NCI-H69 (cell line): ENCODE measurements at regions not wholly inside any gene's neighbourhood (a gene's known extent, or its start where the extent isn't known, plus 50 kb on each side); places are given as distances from the start of the nearest gene placed in this dataset.

Experiments used
- DNase-seq: peaks from one replicate; lab custom pipeline; 2025; lab: John Stamatoyannopoulos, UW

- peak; percentile 98 for DNase-seq
Measured at GRCh38 chr3:159763602-159764489, 224.8 kb upstream of the IL12A start.

DNA sequence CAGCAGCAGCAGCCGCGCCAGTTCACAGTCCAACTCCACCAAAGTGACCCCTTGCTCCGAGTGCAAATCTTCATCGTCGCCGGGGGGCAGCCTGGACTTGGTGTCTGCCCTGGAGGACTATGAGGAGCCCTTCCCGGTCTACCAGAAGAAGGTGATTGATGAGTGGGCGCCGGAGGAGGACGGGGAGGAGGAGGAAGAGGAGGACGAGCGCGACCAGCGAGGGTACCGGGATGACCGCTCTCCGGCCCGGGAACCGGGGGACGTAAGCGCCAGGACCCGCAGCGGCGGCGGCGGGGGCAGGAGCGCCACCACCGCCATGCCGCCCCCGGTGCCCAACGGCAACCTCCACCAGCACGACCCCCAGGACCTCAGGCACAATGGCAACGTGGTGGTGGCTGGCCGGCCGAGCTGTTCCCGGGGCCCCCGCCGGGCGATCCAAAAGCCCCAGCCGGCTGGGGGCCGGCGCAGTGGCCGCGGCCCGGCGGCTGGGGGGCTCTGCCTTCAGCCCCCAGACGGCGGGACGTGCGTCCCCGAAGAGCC is 224.1 kb upstream of the IL12A start:
- peak; percentile 52 for DNase-seq

DNA sequence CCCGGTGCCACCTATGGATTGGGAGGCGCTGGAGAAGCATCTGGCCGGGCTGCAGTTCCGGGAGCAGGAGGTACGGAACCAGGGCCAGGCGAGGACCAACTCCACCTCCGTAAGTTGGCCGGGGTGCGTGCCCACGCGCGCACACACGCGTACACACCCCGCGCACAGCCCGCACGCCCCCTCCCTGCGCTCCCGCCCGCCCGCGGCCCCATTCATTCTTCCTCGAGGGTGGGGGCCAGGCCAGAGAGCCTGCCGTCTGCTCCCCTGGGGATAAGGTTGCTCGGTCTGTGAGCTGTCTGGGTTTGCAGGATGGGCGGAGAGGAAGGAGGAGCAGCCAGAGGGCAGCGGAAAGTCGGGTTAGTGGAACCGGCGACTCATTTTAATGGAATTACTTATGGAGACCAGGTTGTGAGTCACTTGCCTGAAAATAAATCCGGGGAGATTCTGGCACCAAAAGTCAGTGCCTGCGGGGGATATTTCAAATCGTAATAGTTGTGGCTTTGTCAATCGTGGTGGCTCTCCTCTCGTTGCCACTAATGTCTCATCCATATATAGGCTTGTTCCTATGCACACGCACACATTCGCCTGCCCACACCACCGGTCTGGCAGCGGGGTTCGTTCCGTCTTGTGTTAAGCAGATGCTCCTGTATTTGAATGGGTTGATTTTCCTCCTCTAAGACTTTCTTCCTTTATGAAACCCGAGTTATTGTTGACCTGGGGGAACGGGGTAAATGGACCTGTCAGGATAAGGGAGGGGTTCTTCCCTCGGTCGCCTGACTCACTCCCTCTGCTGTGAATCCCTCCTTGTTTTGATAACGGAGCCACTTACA is 223.4 kb upstream of the IL12A start:
- DNase-seq = peak; percentile 91

- DNase-seq = peak; percentile 88
Measured at GRCh38 chr3:159765860-159766294, 222.8 kb upstream of the IL12A start.

DNA sequence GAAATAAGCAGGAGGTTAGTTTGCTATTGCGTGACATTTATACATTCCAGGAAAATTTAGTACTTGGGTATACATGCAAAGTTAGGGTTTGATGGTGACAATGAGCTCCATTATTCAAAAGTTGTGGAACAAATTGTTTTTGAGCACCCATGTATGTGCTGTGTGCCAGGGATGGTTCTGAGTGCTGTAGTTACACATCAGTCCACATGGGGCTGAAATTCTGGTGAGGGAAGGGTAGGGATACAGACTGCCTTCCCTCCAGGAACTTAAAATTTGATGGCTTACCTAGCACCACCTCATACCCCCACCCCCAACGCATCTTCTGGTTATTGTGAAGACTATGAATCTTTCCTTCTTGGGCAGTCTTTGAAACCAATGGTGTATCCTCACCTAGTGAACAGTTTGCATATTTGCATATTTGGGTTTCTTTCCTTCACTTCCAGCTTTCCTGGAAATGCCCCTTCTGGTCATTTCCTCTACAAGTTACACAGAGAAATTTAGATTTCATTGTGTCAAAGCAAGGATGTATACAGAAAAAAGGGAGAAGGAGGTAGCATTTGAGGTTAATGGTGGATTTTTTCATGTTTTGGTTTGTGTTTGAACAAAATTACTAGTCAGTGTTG is 222.0 kb upstream of the IL12A start:
- peak; percentile 72 for DNase-seq

- DNase-seq = no peak
Measured at GRCh38 chr3:159770998-159771397, 217.6 kb upstream of the IL12A start.

DNA sequence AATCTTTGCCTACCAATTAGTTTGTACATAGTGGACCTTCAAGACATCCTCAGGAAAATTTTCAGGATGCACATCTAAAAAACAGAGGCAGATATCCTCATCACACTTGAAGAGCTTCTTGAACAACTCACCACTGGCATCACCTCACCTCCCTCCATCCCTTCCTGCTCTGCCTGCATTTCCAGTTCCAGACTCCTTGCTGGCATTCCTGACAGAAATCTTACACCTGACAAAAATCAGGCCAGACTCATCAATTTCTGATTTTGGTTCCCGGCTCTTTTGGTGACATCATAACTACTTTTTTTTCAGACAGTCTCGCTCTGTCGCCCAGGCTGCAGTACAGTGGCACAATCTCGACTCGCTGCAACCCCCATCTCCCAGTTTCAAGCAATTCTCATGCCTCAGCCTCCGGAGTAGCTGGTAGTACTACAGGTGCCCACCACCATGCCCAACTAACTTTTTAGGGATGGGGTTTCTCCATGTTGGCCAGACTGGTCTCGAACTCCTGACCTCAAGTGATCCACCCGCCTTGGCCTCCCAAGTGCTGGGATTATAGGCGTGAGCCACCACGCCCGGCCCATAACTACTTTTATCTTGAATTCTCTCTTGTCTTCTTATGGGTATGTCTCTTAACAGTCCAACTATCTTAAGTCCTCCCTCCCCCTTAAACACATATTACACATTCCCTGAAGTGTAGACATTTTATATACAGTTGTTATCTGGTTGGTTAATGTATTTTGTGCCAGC is 216.6 kb upstream of the IL12A start:
- no peak for DNase-seq

GRCh38 chr3:159773706-159774105 is 214.9 kb upstream of the IL12A start:
- no peak for DNase-seq

DNA sequence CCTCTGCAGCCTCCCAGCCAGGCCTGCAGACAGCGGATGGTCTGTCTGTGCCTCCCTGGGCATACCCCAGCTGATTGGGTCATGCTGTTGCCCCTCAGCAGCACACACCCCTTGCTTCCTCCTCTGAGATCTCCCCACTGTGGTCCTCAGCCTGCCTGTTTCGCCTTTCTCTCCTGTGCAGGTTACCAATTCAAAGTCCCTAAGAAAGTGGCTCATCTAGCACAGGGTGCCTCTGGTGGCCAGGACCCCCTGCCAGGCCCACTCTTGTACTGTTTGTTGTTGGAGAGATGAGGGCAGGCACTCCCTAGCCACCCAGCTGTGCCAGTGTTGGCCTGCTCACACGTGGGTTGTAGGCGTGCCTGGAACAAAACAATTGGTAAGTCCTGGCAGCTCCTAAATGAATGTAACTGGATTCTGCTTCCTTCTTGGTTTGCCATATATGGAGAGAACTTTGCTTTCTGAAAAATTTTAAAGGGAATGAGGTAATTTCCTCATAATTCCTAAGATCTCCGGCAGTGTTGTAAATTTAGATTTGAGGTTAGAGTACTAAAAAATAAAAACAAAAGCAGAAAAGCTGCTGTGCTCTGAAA is 213.2 kb upstream of the IL12A start:
- DNase-seq = peak; percentile 89

GRCh38 chr3:159776779-159777178 is 211.9 kb upstream of the IL12A start:
- DNase-seq = no peak

DNA sequence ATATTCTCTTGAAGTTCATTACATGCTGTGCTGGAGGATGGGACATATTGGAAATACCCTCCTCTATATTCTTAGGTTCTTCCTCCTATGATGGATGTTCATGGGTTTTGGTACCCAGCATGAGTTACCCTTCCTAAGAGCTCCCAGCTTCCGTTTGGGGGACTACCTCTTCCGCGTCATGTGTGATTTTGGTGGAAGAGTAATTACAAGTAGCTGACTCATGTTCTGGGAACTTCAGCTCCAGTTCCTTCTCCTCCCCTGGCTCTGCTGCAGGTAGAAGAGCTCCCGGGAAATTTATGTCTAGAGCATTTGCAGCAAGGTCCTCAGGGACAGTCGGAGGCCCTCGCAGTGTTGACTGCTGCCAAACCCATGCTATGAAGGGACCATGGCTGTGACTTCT is 208.8 kb upstream of the IL12A start:
- DNase-seq = no peak

DNA sequence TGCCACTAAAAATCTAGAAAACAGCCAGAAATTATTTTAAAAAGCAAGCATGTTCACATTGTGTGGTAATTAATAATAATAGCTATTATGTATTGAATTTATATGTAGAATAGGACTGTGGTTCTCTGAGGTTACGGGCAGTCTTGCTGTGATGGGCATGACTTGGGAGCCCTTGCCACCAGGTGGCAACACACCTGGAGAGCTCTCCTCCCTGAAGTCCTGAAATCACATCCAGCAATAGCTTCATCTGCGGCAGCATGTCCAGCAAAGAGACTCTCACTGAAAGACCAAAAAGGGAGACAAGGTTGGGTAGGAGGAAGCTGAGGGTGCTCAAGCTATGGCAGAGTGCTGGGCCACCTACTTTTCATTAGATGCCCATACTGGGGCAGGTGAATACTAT is 206.8 kb upstream of the IL12A start:
- no peak for DNase-seq

- peak; percentile 59 for DNase-seq
Measured at GRCh38 chr3:159782724-159783421, 205.8 kb upstream of the IL12A start.

DNA sequence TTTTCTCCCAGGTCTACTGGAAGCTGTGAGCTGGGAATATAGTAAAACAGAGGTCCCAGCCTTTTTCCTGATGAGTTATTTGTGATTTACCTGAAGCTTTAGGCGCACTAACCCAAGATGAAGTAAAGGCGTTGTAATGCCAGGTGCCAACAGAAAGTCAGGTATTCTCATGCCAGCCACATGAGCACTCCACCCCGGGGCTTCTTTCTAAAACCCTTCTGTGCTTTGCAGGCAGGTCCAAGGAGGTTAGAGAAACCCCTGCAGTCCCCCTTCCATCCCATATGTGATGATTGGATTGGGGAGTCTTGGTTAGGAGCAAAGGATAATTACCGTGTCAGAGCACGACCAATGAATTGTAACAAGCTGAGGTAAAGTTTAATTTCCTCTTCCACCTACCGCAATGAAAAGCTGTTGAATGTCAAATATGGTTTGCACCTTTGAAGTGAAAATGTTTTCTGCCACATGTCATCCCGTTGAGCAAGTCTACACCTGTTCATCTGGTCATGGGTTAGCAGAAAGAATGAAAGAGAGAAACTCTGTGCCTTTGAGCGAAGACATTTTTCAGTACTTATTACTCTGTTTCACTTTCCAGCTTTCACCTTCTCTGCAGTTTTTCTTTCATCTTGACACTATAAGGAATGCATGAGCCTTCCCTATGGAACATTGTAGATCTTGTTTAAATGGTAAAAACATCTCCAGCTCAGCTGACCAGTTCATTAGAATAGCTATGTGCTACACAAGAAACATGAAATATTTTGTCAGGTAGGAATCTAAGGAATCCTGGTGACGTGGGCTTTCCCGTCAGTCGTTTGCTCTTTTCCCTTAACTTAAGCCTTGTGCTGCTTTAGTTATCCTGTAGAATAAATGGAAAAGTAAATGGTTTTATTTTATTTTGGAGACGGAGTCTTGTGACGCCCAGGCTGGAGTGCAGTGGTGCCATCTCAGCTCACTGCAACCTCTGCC is 204.6 kb upstream of the IL12A start:
- DNase-seq = no peak

- DNase-seq = peak; percentile 71
Measured at GRCh38 chr3:159785273-159785708, 203.3 kb upstream of the IL12A start.

- peak; percentile 20 for DNase-seq
Measured at GRCh38 chr3:159786489-159787177, 202.0 kb upstream of the IL12A start.

DNA sequence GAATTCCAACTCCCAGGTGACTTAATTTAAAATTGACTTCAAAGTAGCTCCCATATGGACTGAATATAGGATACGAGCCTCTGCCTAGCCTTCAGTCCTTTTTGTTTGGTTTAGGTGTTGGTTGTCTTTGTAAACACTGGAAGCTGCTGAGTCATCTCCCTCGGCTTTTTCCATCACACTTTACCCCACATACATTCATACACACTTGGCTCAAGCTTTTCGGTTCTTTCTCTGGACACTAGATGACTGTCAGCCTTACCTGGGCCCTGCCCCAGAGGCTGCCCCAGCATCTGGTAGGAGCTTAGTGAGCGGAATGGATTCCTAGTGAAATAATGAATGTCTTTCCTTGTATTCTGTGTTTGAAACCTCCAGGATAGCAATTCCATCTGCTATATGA is 201.5 kb upstream of the IL12A start:
- peak; percentile 83 for DNase-seq

DNA sequence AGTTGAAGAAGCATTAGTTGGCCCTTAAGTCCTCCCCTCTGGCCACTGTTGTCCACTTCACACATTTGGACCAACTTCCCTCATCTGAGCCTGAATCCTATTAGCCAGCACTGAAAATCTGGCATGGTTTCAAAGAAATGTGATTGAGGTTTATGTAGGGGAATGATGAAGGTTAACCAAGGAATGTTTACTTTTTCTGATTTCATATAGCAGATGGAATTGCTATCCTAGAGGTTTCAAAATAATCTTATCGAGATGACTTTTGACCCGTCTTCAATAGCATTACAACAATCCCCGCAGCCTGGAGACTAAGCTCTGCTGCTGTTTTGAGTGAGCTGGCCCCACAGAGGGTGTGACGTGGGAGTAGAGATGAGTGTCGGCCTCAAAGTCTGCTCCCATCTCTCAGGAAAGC is 200.8 kb upstream of the IL12A start:
- DNase-seq = peak; percentile 45

DNA sequence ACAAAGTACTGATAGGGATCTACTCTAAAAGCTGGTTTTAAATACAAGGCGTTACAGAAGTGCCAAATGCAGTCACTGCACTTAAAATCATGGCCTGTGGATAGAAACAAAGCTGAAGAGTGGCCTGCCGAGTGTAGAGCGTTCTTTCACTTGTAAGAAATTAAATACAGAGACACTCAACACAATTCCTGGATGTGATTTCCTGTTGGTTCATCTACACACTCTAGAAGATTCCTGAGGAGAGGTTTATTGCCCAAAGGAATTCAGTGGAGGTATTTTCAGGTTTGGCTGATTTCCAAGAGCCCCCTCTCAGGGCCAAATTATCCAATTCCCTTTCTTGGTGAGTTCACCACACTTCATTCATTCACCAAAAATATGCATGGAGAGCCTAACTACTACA is 200.3 kb upstream of the IL12A start:
- DNase-seq = no peak
